Activated T-cell treated with anti-CD3 and anti-CD28 coated beads for 4 hours (primary cell): ENCODE measurements at regions not wholly inside any gene's neighbourhood (a gene's known extent, or its start where the extent isn't known, plus 50 kb on each side); places are given as distances from the start of the nearest gene placed in this dataset.

Experiments used
- DNase-seq: peaks from one replicate; pipeline ENCODE4 v3.0.0-alpha.2; 2020

- peak; percentile 1 for DNase-seq
Observed at GRCh38 chr5:70585996-70586395, 170.8 kb downstream of the GTF2H2C_2 start.
